ENCODE measurements at regions not wholly inside any gene's neighbourhood (a gene's known extent, or its start where the extent isn't known, plus 50 kb on each side); places are given as distances from the start of the nearest gene placed in this dataset.
"Not testable (repeated sequence)": the region's sequence is repeated elsewhere in the genome, so short reads cannot be mapped to it uniquely, and the experiment has no call there.

DNA sequence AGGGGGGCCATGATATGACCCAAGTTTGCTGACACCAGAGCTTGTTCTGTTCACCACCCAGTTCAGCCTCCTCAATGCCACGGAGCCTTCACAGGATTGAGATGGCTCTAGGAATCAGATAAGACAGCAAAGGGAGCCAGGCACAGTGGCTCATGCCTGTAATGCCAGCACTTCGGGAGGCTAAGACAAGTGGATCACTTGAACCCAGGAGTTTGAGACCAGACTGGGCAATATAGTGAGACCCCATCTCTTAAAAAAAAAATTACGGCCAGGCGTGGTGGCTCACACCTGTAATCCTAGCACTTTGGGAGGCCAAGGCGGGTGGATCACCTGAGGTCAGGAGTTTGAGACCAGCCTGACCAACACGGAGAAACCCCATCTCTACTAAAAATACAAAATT is 67.5 kb upstream of the USP9X start:
- POLR2A ChIA-PET = interaction anchor here (0.7 kb wide), 1 partner anchor 623 kb away, joined by 8 read pairs; no protein-coding TSS in a partner anchor
- H3K36me3 Mint-ChIP-seq (ENCODE audit: low read depth); H3K27me3 Mint-ChIP-seq; H3K27ac Mint-ChIP-seq; H3K4me3 Mint-ChIP-seq; CTCF ChIA-PET; DNase-seq; ATAC-seq; H3K9me3 Mint-ChIP-seq (ENCODE audit: low read depth): not testable (repeated sequence)
- intact Hi-C loops (cut with DNase I, micrococcal nuclease) = loop anchor here in 1 of 2 experiments (10.0 kb wide), 1 partner anchor 97 kb away; no protein-coding TSS in a partner anchor
- peaks cover 12% of the 10 kb centered on the region for H3K4me1 Mint-ChIP-seq

DNA sequence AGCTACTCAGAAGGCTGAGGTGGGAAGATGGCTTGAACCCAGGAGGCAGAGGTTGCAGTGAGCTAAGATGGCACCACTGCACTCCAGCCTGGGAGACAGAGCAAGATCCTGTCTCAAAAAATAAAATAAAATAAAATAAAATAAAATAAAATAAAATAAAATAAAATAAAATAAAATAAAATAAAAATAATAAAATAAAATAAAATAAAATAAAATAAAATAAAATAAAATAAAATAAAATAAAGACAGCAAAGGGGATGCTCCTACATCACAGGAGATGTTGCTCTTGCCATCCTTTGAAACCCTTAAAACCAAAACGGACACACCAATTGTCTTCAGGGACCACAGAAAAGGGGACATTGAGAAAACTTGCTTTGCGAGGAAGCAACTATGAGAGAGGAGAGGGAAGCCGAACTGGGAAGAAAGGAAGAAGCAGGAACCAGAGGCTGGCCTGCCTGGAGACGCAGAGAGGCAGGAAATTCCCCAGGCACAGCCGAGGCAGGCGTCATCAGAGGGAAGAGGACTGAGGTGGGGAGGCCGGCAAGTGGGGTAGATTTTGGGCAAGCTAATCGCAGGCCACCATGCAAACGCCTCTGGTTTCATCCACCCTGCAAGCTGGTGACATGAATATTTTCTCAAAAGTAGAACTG is 66.7 kb upstream of the USP9X start:
- ATAC-seq, H3K27ac Mint-ChIP-seq: not testable (repeated sequence)

DNA sequence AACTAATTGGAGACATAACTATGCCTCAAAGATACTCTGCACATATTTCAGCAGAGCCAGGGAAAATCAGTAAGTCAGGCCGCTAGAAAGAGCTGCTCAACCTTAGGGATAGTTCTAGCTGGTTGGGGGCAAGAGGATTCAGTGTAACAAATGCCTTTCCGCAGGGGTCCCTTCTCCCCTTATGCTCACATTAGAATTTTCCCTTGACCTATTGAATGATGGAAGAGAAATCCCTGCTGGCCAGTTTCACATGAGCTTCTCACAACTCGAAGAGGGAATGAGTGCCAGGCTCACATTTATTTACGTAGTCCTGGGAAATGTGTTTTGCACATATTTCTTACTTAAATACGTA is 66.2 kb upstream of the USP9X start:
- Mint-ChIP-seq H3K27me3 (no peaks in the 10 kb centered on the region), H3K4me3 (no peak overlapping the region), H3K36me3 (ENCODE audit: low read depth) (no peaks in the 10 kb centered on the region), H3K27ac (no peak overlapping the region), H3K4me1 (peaks cover 12% of the 10 kb centered on the region), H3K9me3 (ENCODE audit: low read depth) (no peaks in the 10 kb centered on the region)
- ATAC-seq (no peak), DNase-seq (no peak)
- ChIA-PET CTCF (no interaction called here), POLR2A (interaction anchor here (0.7 kb wide), 1 partner anchor 28 kb away, joined by 4 read pairs; no protein-coding TSS in a partner anchor)
- intact Hi-C loops (cut with DNase I, micrococcal nuclease) = loop anchor here in 1 of 2 experiments (10.0 kb wide), 1 partner anchor 96 kb away; no protein-coding TSS in a partner anchor

More for the DNA sequence above, 66.7 kb upstream of the USP9X start:
- H3K4me3 Mint-ChIP-seq; H3K27me3 Mint-ChIP-seq; H3K36me3 Mint-ChIP-seq (ENCODE audit: low read depth); CTCF ChIA-PET; H3K9me3 Mint-ChIP-seq (ENCODE audit: low read depth); DNase-seq: not testable (repeated sequence)
- POLR2A ChIA-PET = interaction anchor here (0.7 kb wide), 2 partner anchors 29 to 623 kb away, joined by 4 to 8 read pairs; no protein-coding TSS in a partner anchor
- intact Hi-C loops (cut with DNase I, micrococcal nuclease) = loop anchor here in 1 of 2 experiments (10.0 kb wide), 1 partner anchor 96 kb away; no protein-coding TSS in a partner anchor
- H3K4me1 Mint-ChIP-seq = peaks cover 12% of the 10 kb centered on the region

DNA sequence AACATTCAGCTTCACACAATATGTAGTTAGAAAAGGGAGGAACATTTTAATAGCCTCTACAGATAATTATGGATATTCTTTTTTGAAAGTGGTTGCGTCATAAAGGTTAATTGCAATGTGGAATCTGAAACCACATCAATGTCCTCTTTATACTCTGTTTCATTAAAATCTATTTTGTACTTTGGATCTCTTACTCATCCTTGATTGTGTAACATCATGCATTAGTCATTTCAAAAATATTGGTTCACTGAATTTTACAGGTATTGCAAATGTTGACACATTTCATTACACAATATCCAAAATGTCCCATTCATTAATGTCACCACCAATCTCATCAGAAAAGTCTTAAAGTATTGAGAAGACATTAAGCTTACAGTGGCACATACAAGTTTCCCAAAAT is 62.7 kb upstream of the USP9X start:
- POLR2A ChIA-PET = no interaction called here
- Mint-ChIP-seq H3K4me3 (no peak overlapping the region), H3K27me3 (no peaks in the 10 kb centered on the region), H3K27ac (no peak overlapping the region), H3K36me3 (ENCODE audit: low read depth) (no peaks in the 10 kb centered on the region), H3K4me1 (no peaks in the 10 kb centered on the region), H3K9me3 (ENCODE audit: low read depth) (no peaks in the 10 kb centered on the region)
- DNase-seq = no peak
- intact Hi-C loops (cut with DNase I, micrococcal nuclease) = no loop called here
- ATAC-seq = no peak
- CTCF ChIA-PET = no interaction called here

DNA sequence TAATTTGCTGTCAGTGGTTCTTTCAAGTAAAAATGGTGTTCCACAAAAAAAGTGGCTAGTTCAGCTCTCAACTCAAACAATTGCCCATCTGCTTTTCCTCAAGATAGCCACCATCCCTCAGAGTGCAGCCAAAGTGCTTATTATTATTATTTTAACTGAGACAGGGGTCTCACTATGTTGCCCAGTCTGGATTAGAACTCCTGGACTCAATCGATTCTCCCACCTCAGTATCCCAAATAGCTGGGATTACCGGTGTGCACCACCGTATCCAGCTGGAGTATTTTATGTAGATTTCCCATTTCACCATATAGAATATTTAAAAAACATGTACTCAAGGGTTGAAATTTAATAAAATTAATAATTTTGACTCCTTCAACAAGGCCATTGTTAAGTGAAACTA is 62.1 kb upstream of the USP9X start:
- no peak overlapping the region for H3K27ac Mint-ChIP-seq
- ATAC-seq = no peak
- no peaks in the 10 kb centered on the region for H3K36me3 Mint-ChIP-seq (ENCODE audit: low read depth)
- no peak for DNase-seq
- no peaks in the 10 kb centered on the region for H3K4me1 Mint-ChIP-seq
- H3K9me3 Mint-ChIP-seq (ENCODE audit: low read depth) = no peaks in the 10 kb centered on the region
- CTCF ChIA-PET = no interaction called here
- POLR2A ChIA-PET = no interaction called here
- intact Hi-C loops (cut with DNase I, micrococcal nuclease) = no loop called here
- H3K27me3 Mint-ChIP-seq = no peaks in the 10 kb centered on the region
- no peak overlapping the region for H3K4me3 Mint-ChIP-seq

DNA sequence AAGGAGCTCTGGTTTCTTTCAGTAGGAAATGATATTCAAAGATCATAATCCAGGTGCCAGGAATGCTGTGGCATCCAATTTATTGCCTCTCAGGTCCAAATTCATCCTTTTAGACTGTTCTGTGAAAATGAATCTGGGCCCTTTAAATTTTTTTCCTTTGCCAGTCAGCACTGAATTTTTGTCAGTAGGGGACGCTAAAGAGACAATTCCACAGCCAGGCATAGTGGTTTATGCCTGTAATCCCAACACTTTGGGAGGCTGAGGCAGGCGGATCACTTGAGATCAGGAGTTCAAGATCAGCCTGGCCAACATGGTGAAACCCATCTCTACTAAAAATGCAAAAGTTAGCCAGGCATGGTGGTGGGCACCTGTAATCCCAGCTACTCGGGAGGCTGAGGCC is 60.9 kb upstream of the USP9X start:
- H3K36me3 Mint-ChIP-seq (ENCODE audit: low read depth); H3K4me3 Mint-ChIP-seq; DNase-seq; ATAC-seq; H3K4me1 Mint-ChIP-seq; CTCF ChIA-PET; H3K27ac Mint-ChIP-seq; POLR2A ChIA-PET; H3K9me3 Mint-ChIP-seq (ENCODE audit: low read depth); H3K27me3 Mint-ChIP-seq; intact Hi-C loops (cut with DNase I, micrococcal nuclease): not testable (repeated sequence)

DNA sequence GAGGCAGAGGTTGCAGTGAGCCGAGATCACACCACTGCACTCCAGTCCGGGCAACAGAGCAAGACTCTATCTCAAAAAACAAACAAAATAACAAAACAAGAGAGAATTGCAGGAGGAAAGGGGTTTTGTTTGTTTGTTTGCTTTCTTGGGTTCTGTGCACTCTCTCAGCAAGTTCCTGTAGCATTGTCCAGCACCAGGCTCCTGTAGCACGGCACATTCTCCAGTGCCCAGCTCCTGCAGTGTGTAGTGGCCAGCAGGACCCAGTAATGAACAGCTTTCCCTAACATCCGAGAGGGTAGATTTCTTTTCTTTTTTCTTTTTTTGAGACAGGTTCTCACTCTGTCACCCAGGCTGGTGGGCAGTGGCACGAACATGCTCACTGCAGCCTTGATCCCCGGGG is 60.5 kb upstream of the USP9X start:
- Mint-ChIP-seq H3K4me3 (no peak overlapping the region), H3K27me3 (no peaks in the 10 kb centered on the region), H3K9me3 (ENCODE audit: low read depth) (no peaks in the 10 kb centered on the region), H3K4me1 (no peaks in the 10 kb centered on the region), H3K36me3 (ENCODE audit: low read depth) (no peaks in the 10 kb centered on the region), H3K27ac (no peak overlapping the region)
- ChIA-PET CTCF (no interaction called here), POLR2A (interaction anchor here (0.6 kb wide), 1 partner anchor 91 kb away, joined by 3 read pairs; no protein-coding TSS in a partner anchor)
- DNase-seq = no peak
- no peak for ATAC-seq
- intact Hi-C loops (cut with DNase I, micrococcal nuclease) = no loop called here

DNA sequence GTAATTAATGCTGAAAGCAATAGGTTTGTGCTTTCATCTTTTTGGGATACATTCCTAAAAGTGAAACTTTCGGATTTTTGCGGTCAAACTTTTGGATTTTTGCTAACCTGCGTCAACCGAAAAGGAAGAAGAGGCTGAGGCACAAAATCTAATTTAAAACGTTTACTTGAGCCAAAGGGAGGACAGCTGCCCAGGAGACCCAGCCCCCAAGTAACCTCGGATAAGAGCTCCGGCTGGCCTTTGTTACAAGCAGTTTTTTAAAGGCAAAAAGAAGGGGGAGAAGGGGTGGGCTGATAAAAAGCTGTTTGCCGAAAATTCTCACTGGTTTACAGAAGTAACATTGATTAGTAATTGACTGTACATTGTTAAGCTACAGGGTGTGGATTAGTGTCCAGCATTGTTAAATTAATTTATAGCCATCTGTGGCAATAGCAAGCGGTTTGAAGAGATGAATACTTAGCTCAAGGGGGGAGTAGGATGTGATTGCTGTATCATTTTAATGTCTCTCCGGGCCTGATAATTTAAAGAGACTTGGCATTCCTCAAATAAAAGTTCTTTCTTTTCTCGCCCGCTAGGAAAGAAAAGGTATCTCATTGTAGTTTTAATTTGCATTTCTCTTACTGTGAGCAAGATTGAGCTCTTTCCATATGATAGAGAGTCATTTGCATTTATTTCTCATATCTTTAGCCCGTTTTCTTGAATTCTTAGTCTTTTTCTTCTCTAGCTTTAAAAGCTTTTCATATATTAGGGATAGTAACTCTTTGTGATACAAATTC is 59.1 kb upstream of the USP9X start:
- Mint-ChIP-seq H3K4me1 (no peaks in the 10 kb centered on the region), H3K9me3 (ENCODE audit: low read depth) (no peaks in the 10 kb centered on the region), H3K27ac (no peak overlapping the region), H3K36me3 (ENCODE audit: low read depth) (no peaks in the 10 kb centered on the region), H3K27me3 (no peaks in the 10 kb centered on the region), H3K4me3 (no peak overlapping the region)
- ChIA-PET POLR2A (no interaction called here), CTCF (interaction anchor here (0.9 kb wide), 1 partner anchor 19 kb away, joined by 3 read pairs; no protein-coding TSS in a partner anchor)
- intact Hi-C loops (cut with DNase I, micrococcal nuclease) = no loop called here
- DNase-seq (no peak), ATAC-seq (no peak)

DNA sequence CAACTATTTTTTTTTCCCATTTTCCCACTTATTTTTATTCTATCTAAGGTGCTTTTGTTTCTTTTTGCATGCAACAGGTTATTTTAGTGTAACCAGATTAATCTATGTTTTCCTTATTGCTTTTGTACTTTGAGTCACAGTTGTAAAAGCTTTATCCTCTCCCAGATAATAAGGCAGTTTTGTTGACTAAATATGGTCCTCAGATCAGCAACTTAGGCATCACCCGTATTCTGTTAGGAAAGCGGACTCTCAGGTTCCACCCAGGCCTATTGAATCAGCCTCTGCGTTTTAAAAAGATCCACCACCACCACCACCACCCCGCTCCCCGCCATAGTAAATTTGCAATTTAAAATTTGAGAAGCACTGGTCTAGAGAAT is 58.6 kb upstream of the USP9X start:
- intact Hi-C loops (cut with DNase I, micrococcal nuclease) = no loop called here
- H3K27me3 Mint-ChIP-seq = no peaks in the 10 kb centered on the region
- H3K36me3 Mint-ChIP-seq (ENCODE audit: low read depth) = no peaks in the 10 kb centered on the region
- H3K27ac Mint-ChIP-seq = no peak overlapping the region
- H3K4me1 Mint-ChIP-seq = no peaks in the 10 kb centered on the region
- ChIA-PET POLR2A (no interaction called here), CTCF (interaction anchor here (0.9 kb wide), 1 partner anchor 19 kb away, joined by 3 read pairs; no protein-coding TSS in a partner anchor)
- no peak for DNase-seq
- no peaks in the 10 kb centered on the region for H3K9me3 Mint-ChIP-seq (ENCODE audit: low read depth)
- ATAC-seq = no peak
- no peak overlapping the region for H3K4me3 Mint-ChIP-seq

DNA sequence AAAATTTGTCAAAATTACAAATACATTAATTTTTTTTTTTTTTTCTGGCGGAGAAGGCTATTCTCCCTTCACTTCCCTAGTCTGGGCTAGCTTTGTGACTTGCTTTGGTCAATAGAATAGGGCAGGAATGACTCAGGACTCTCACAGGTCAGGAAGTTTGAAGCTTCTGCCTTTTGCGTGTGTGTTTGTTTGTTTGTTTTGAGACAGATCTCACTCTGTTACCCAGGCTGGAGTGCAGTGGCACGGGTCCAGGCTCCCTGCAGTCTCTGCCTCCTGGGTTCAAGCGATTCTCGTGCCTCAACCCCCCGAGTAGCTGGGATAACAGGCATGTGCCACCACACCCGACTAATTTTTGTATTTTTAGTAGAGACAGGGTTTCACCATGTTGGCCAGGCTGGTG is 55.9 kb upstream of the USP9X start:
- intact Hi-C loops (cut with DNase I, micrococcal nuclease) = no loop called here
- no peak for DNase-seq
- ChIA-PET CTCF (no interaction called here), POLR2A (interaction anchor here (0.6 kb wide), 1 partner anchor 57 kb away, joined by 3 read pairs; no protein-coding TSS in a partner anchor)
- no peaks in the 10 kb centered on the region for H3K4me1 Mint-ChIP-seq
- no peak overlapping the region for H3K27ac Mint-ChIP-seq
- H3K9me3 Mint-ChIP-seq (ENCODE audit: low read depth) = no peaks in the 10 kb centered on the region
- H3K4me3 Mint-ChIP-seq = no peak overlapping the region
- no peaks in the 10 kb centered on the region for H3K27me3 Mint-ChIP-seq
- H3K36me3 Mint-ChIP-seq (ENCODE audit: low read depth) = no peaks in the 10 kb centered on the region
- ATAC-seq = no peak

DNA sequence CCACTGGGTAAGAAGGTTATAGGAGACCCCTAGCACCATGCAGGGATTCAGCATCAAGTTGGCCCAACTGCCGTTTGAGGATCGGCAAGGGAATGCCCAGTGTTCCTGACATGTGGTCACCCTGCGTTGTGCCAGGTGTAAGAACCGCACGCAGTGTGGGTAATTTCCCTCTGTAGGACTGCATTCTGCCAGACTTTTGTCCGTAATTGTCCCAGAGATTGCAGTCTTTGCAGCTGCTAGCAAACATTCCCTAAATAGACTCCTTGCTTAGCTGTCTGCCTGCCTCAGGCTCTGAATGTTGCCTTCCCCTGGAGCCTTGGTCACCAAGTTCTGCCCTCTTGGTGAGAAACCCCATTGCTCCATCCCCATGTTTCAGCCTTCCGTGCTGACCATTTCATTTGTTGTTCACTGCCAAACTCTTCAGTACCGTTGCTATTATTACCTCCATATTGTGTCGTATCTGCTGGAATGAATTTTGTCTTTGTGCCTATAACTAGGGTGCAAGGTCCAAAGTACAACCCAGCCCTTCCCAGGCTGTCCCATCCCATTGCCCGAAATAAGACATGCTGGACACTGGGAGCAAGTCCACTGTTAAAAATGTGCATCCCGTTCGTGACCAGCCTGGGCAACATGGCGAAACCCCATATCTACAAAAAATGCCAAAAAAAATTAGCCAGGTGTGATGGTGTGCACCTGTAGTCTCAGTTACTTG is 53.8 kb upstream of the USP9X start:
- ATAC-seq = no peak
- POLR2A ChIA-PET = no interaction called here
- intact Hi-C loops (cut with DNase I, micrococcal nuclease) = no loop called here

More for the DNA sequence above, 53.8 kb upstream of the USP9X start:
- CTCF ChIA-PET = no interaction called here
- Mint-ChIP-seq H3K27ac (no peak overlapping the region), H3K36me3 (ENCODE audit: low read depth) (no peaks in the 10 kb centered on the region), H3K4me1 (no peaks in the 10 kb centered on the region), H3K4me3 (no peak overlapping the region), H3K9me3 (ENCODE audit: low read depth) (no peaks in the 10 kb centered on the region), H3K27me3 (no peaks in the 10 kb centered on the region)
- DNase-seq = no peak

Measured in activated CD4-positive, alpha-beta T cell treated with anti-CD3 and anti-CD28 coated beads for 36 hours (primary cell).